ENCODE measurements at regions not wholly inside any gene's neighbourhood (a gene's known extent, or its start where the extent isn't known, plus 50 kb on each side); places are given as distances from the start of the nearest gene placed in this dataset.

DNA sequence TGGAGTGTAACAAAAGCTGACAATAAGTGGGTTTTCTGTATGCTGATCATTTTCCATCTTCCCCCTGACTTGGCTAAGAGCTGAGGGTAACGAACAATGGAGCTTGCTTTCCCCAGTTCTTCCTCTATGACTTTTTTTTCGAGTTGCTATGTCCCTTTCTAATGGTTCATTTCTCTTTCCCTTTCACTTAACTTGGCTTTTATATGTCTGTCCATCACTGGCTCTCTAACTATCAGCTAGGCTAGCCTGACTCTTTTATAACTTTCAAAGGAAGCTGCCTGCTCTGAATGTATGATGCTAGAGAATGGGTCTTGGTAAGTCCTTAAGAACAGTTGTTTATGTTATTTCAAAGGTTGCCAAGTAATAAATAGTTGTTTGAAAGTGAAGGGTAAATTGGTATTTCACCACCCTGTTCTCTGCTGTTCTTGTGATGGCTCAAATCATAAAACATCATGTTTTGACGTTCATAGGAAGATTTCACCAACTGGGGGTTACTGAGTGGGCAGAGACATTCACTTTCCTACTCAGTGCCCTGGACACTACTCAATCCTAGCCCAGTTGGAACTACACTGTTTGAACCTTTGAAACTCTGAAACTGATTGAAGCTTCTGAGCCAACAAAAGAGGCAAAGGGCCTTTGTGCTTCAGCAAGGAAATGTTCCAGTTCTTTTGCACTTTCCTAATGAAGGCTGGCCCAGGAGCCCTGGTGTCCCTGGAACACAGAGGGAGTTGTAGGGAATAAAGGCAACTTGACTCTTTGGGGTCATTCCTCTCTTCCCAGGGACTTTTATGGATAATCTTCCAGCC is 85.4 kb upstream of the PHYHIPL start:
- no peak for DNase-seq

GRCh38 chr10:59093461-59093860 is 83.0 kb upstream of the PHYHIPL start:
- no peak for DNase-seq

GRCh38 chr10:59096631-59097030 is 79.8 kb upstream of the PHYHIPL start:
- no peak for DNase-seq

DNA sequence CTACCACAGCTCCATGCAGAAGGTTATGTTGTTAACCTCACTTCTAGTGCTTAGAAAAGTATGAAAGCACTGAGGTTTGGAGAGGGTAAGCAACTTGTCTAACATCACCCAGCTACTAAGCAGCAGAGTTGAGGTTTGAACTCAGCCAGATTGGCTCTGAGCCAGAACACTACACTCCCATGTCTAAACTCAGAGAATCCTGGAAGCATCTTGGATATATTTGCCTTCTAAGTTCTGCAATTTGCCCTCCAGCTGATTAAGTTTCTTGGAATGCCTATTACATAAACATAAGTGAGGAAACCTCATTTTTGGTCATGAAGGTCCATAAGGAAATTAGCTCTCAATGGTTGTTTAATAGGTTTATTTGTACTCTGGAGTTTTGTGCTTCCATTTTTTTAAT is 78.1 kb upstream of the PHYHIPL start:
- no peak for DNase-seq

DNA sequence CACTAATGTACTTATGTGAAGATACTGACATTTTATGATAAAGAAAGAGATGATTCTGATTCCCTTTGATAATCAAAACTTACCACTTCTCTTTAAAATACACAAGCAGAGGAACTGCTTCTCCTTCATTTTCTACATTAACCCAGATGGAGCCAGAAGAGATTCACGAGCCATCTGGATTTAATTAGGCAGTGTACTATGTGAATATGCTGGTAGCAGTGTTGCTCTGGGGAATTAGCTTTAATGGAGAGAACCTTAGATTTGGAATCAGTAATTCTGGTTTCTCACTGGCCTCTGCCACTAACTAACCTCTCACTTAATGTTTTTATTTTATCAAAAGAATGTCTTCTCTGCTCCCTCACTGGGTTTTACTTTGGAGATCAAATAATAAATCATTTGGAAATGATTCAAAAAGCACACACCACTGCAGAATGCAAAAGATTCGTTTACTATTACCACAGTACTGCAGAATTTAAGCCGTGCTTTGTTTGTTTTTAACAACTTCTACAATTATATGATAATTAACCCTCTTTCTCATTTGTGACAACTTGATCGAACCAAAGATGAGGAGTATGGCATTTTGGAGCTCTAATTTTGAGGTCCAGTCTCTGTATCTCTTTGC is 77.5 kb upstream of the PHYHIPL start:
- DNase-seq: no peak

DNA sequence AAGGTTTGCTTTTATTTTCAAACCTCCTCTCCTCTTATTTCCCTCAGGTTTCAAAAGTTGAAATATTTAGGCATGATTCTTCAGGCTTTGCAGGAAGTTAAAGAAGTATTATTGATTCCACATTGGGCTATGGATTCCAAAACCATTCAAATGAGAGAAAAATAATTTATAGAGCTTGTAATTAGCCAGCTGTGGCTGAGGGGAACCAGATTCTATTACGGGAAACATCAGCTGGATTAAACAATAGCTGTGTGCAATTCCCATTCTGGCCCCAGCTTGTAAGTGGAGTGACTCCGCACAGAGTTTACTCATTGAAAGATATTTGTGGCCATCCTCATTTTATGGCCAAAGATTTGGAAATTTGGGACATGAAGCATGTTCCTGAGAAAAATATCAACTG is 77.0 kb upstream of the PHYHIPL start:
- DNase-seq: no peak

GRCh38 chr10:59102394-59102793 is 74.0 kb upstream of the PHYHIPL start:
- no peak for DNase-seq

DNA sequence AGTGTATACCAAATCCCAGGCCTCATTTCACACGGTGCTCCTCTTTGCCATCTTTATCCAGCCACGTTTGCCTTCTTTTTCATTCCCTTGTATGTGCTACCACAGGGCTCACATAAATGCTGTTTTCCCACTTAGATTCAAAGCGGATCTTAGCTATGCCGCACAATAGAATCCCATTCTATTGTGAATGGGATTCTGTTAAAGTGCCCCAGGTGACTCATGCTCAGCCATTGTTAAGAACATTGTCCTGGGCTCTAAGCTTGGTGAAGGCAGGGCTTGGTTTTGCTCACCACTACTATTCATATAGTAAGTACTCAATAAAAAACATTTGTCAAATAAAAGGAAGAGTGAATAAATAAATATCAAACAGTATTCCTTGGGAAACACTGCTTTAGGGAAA is 72.3 kb upstream of the PHYHIPL start:
- DNase-seq: no peak

DNA sequence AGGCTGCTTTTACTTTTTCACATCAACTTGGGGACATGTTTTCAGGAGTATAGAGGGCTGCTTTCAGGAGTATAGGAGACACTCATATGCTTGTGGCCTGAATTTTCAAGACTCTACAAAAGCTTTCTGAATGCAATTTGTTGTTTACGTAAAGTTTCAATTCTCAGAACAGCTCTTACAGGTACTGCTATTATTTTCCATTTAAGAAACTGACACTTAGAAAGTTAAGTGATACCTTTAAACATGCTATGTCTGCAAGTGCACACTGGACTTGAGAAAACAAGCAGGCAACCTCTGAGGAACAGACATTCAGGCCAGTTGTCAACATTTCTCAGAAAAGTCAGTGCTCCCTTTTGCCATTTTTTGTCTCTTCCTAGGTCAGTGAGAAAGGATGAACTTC is 70.0 kb upstream of the PHYHIPL start:
- no peak for DNase-seq

- DNase-seq: no peak
Measured at GRCh38 chr10:59107147-59107546, 69.3 kb upstream of the PHYHIPL start.

GRCh38 chr10:59108296-59108870 is 68.1 kb upstream of the PHYHIPL start:
- no peak for DNase-seq

DNA sequence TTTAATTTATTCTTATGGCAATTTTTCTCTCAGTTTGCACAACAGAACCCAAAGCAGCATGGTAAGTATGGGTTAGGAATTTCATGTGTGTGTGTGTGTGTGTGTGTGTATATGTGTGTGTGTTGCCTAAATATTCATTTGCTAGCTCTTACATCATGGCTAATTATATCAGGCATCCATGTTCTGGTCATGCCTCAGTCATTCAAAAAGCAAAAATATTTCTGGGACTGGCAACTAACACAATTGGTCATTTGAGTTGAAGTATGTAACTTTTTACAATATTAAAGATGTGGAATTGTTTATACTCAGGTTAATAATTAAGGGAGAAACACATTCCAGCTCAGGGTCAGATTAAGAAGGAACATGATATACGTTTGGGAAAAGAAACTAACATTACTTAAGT is 67.6 kb upstream of the PHYHIPL start:
- no peak for DNase-seq

GRCh38 chr10:59109826-59110225 is 66.6 kb upstream of the PHYHIPL start:
- no peak for DNase-seq

- DNase-seq: no peak
Measured at GRCh38 chr10:59124187-59124586, 52.3 kb upstream of the PHYHIPL start.

DNA sequence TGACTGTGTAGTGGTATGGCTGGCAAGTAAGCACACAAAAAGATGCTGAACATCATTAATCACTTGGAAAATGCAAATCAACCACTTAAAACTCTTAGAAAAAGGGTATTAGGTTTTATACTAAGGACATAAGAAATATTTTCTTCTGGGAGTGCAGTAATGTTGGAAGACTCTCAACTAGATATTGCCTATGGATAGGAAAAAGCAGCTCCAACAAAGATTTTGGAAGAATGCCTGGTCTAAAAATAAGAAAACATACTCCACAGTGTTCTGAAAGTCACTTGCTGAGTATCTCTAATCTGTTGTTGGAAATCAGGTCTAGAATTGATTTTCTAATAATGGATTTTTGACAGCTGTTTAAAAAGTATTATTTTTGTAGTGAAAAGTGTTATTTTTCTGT is 50.8 kb upstream of the PHYHIPL start:
- DNase-seq: no peak

DNA sequence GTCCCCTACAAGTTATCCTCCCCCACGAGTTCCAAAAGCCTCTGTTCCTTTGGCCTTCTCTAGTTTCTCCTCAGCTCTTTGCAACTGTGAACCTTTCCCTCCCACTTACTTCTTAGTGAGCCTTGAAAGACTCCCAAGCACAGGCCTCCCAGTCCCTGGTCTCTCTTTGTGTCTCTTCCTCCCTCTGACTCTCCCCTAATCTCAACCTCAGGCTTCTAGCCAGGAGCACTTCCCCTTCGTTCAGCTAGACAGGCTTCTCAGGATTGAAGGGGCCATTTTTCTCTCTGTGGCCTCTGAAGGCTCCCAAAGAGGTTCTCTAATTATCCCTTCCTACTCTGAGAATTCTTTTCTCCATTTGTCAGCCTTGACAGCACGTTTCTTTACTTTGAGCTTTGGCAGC is 50.2 kb upstream of the PHYHIPL start:
- DNase-seq: no peak

Measured in NCI-H1105 (cell line).